ENCODE measurements at regions not wholly inside any gene's neighbourhood (a gene's known extent, or its start where the extent isn't known, plus 50 kb on each side); places are given as distances from the start of the nearest gene placed in this dataset.

GRCh38 chr5:13143214-13143613, 801.3 kb downstream of the DNAH5 start:
- CTCF ChIA-PET = no interaction called here
- no peaks in the 10 kb centered on the region for H3K36me3 Mint-ChIP-seq (ENCODE audit: low read depth)
- DNase-seq (no peak), ATAC-seq (ENCODE audit: low read depth) (no peak)
- no peak overlapping the region for H3K4me3 Mint-ChIP-seq
- POLR2A ChIA-PET = no interaction called here
- H3K9me3 Mint-ChIP-seq = peaks cover 2% of the 10 kb centered on the region
- H3K27me3 Mint-ChIP-seq = no peaks in the 10 kb centered on the region
- intact Hi-C loops (cut with micrococcal nuclease) = no loop called here
- no peaks in the 10 kb centered on the region for H3K4me1 Mint-ChIP-seq
- TF ChIP-seq CTCF (IDR thresholded peaks at IDR 0.05) = no peak
- H3K27ac Mint-ChIP-seq = no peak overlapping the region

GRCh38 chr5:13133951-13134350, 810.5 kb downstream of the DNAH5 start:
- H3K9me3 Mint-ChIP-seq = peaks cover 7% of the 10 kb centered on the region
- ATAC-seq (ENCODE audit: low read depth) = no peak
- intact Hi-C loops (cut with micrococcal nuclease) = no loop called here
- H3K4me3 Mint-ChIP-seq = no peak overlapping the region
- no peaks in the 10 kb centered on the region for H3K36me3 Mint-ChIP-seq (ENCODE audit: low read depth)
- CTCF ChIA-PET = no interaction called here
- H3K27ac Mint-ChIP-seq = no peak overlapping the region
- no peaks in the 10 kb centered on the region for H3K27me3 Mint-ChIP-seq
- DNase-seq = no peak
- POLR2A ChIA-PET = no interaction called here
- H3K4me1 Mint-ChIP-seq = no peaks in the 10 kb centered on the region
- TF ChIP-seq CTCF (IDR thresholded peaks at IDR 0.05) = no peak

- TF ChIP-seq CTCF (IDR thresholded peaks at IDR 0.05) = no peak
- intact Hi-C loops (cut with micrococcal nuclease) = no loop called here
- H3K36me3 Mint-ChIP-seq (ENCODE audit: low read depth) = no peaks in the 10 kb centered on the region
Observed at GRCh38 chr5:13115476-13115875, 829.0 kb downstream of the DNAH5 start.

GRCh38 chr5:13108265-13108664, 836.2 kb downstream of the DNAH5 start:
- peaks cover 5% of the 10 kb centered on the region for H3K9me3 Mint-ChIP-seq
- DNase-seq (no peak), ATAC-seq (ENCODE audit: low read depth) (no peak)
- H3K27ac Mint-ChIP-seq = no peak overlapping the region
- no peaks in the 10 kb centered on the region for H3K4me1 Mint-ChIP-seq
- POLR2A ChIA-PET = no interaction called here
- no peaks in the 10 kb centered on the region for H3K36me3 Mint-ChIP-seq (ENCODE audit: low read depth)
- intact Hi-C loops (cut with micrococcal nuclease) = no loop called here
- TF ChIP-seq CTCF (IDR thresholded peaks at IDR 0.05) = no peak
- CTCF ChIA-PET = no interaction called here
- H3K27me3 Mint-ChIP-seq = no peaks in the 10 kb centered on the region
- no peak overlapping the region for H3K4me3 Mint-ChIP-seq

More at GRCh38 chr5:13115476-13115875, 829.0 kb downstream of the DNAH5 start:
- Mint-ChIP-seq H3K9me3 (peaks cover 6% of the 10 kb centered on the region), H3K4me3 (no peak overlapping the region), H3K27ac (no peak overlapping the region), H3K27me3 (no peaks in the 10 kb centered on the region), H3K4me1 (no peaks in the 10 kb centered on the region)
- ATAC-seq (ENCODE audit: low read depth) (no peak), DNase-seq (no peak)
- POLR2A ChIA-PET = no interaction called here
- CTCF ChIA-PET = no interaction called here

- no peak for ATAC-seq (ENCODE audit: low read depth)
- no peak overlapping the region for H3K27ac Mint-ChIP-seq
- H3K4me1 Mint-ChIP-seq = no peaks in the 10 kb centered on the region
- no peak for TF ChIP-seq CTCF (IDR thresholded peaks at IDR 0.05)
- H3K9me3 Mint-ChIP-seq = peaks cover 3% of the 10 kb centered on the region
- no peaks in the 10 kb centered on the region for H3K36me3 Mint-ChIP-seq (ENCODE audit: low read depth)
- no peak for DNase-seq
- intact Hi-C loops (cut with micrococcal nuclease) = no loop called here
- CTCF ChIA-PET = no interaction called here
- POLR2A ChIA-PET = no interaction called here
- no peaks in the 10 kb centered on the region for H3K27me3 Mint-ChIP-seq
- no peak overlapping the region for H3K4me3 Mint-ChIP-seq
Observed at GRCh38 chr5:13107537-13107936, 837.0 kb downstream of the DNAH5 start.

Data from activated B cell treated with CpG ODN at 0.5 μM for 24 hours (primary cell).